ENCODE measurements at regions not wholly inside any gene's neighbourhood (a gene's known extent, or its start where the extent isn't known, plus 50 kb on each side); places are given as distances from the start of the nearest gene placed in this dataset.

DNA sequence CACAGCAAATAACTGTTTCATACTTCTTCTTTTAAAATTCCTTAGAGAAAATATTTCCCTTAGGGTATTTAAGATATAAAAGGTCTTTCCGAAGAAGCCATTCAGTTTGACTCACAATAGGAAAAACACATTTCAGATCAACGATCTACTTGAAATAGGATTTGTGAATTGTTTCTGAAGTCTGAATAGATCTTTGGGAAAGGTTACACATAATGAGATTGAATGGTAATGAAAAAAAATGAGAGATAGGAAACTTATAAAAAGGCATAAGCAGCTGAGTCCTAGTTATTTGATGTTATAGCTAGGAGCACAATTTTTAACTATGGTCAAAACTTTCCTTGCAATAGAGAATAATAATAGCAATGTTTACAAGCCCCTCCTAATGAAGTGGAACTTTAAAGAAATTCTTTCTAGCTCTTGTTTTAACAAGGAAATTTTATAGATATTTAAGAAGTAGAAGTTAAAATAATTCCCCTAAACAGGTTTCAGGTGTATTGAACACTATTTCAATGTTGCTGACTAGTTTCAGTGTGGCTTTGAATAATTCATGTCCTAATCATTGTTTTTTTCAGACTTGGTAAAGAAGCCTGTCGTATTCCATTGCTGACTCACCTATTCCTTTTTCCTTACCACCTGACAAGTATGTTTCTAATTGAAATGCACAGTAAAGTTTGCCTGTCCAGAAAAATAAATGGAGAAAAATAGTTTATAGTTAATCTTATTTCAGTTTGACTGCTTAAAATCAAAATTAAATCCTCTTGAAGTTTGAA lies 89.1 kb downstream of the PCDH18 start:
- Histone ChIP-seq H3K4me2 (ENCODE audit: low read length) (no peak overlapping the region), H3K9ac (no peak overlapping the region), H3K79me2 (no peaks in the 10 kb centered on the region), H3K27me3 (ENCODE audit: control insufficient read depth, insufficient read depth, low read length) (no peaks in the 10 kb centered on the region), H3K9me3 (ENCODE audit: control insufficient read depth, low read length) (no peaks in the 10 kb centered on the region), H3K4me1 (no peaks in the 10 kb centered on the region), H3K27ac (no peak overlapping the region), H3K4me3 (ENCODE audit: low read depth, low read length) (no peak overlapping the region), H2AFZ (no peak overlapping the region), H3K36me3 (ENCODE audit: control insufficient read depth, insufficient read depth, low read length) (no peaks in the 10 kb centered on the region)
- TF ChIP-seq, protein P1, sequence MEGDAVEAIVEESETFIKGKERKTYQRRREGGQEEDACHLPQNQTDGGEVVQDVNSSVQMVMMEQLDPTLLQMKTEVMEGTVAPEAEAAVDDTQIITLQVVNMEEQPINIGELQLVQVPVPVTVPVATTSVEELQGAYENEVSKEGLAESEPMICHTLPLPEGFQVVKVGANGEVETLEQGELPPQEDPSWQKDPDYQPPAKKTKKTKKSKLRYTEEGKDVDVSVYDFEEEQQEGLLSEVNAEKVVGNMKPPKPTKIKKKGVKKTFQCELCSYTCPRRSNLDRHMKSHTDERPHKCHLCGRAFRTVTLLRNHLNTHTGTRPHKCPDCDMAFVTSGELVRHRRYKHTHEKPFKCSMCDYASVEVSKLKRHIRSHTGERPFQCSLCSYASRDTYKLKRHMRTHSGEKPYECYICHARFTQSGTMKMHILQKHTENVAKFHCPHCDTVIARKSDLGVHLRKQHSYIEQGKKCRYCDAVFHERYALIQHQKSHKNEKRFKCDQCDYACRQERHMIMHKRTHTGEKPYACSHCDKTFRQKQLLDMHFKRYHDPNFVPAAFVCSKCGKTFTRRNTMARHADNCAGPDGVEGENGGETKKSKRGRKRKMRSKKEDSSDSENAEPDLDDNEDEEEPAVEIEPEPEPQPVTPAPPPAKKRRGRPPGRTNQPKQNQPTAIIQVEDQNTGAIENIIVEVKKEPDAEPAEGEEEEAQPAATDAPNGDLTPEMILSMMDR (IDR thresholded peaks at IDR 0.05): no peak

DNA sequence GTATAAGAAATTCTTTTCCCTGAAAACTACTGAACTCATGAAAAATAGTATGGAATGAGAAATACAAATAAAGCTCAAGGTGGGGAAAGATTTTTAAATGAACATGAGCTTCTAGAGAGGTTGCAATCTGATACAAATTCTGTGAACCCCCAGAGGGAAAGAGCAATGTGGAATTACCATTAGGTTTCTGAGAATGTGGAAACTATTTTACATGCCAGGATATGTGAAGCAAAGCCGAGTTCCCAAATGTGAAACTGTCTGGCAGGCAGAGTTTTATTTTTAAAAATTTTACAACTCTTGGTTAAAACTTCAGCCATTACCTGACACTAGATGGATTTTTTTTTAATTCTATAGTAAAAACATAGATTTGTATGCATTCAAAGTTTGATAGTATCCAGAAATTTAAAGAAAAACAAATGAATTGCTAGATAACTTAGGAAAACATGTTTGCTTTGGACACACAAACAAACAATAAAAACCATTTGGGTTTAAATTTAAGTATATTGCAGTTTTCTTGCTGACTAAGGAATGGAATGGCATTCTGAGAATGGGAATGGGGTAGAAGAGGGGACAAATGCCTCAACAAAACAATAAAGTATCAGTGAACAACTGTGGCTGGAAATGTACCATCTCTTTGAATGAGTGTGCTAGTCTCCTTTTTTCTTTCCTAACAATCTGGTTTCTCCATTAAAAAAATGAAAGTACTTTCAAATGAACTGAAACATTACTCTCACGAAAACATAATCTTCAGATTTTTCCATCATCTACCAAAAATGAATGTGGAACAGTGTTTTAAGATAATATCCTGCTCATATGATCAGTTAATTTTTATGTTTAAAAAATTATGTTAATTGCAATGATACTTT lies 99.6 kb downstream of the PCDH18 start:
- H3K9me3 ChIP-seq (ENCODE audit: control insufficient read depth, low read length): no peaks in the 10 kb centered on the region
- no peaks in the 10 kb centered on the region for H3K79me2 ChIP-seq
- TF ChIP-seq, protein P1 (IDR thresholded peaks at IDR 0.05): no peak
- H3K4me1 ChIP-seq: no peaks in the 10 kb centered on the region
- H3K9ac ChIP-seq: no peak overlapping the region
- no peak overlapping the region for H2AFZ ChIP-seq
- no peak overlapping the region for H3K4me2 ChIP-seq (ENCODE audit: low read length)
- no peak overlapping the region for H3K4me3 ChIP-seq (ENCODE audit: low read depth, low read length)
- no peaks in the 10 kb centered on the region for H3K27me3 ChIP-seq (ENCODE audit: control insufficient read depth, insufficient read depth, low read length)
- H3K27ac ChIP-seq: no peak overlapping the region
- H3K36me3 ChIP-seq (ENCODE audit: control insufficient read depth, insufficient read depth, low read length): no peaks in the 10 kb centered on the region

DNA sequence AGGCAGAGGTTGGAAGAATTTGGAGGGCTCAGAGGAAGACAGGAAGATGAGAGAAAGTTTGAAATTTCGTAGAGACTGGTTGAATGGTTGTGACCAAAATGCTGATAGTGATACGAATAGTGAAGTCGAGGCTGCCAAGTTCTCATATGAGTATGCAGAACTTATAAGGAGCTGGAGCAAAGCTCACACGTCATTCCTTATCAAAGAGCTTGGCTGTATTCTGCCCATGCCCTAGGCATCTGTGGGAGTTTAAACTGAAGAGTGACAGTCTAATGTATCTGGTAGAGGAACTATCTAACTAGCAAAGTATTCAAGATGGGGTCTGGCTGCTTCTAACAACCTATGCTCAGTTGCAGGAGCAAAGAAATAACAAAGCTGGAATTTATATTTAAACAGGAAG lies 102.1 kb downstream of the PCDH18 start:
- H3K36me3 ChIP-seq (ENCODE audit: control insufficient read depth, insufficient read depth, low read length): no peaks in the 10 kb centered on the region
- H3K27ac ChIP-seq: no peak overlapping the region
- no peak overlapping the region for H3K4me2 ChIP-seq (ENCODE audit: low read length)
- no peaks in the 10 kb centered on the region for H3K79me2 ChIP-seq
- no peaks in the 10 kb centered on the region for H3K9me3 ChIP-seq (ENCODE audit: control insufficient read depth, low read length)
- no peaks in the 10 kb centered on the region for H3K27me3 ChIP-seq (ENCODE audit: control insufficient read depth, insufficient read depth, low read length)
- no peak overlapping the region for H3K9ac ChIP-seq
- H3K4me3 ChIP-seq (ENCODE audit: low read depth, low read length): no peak overlapping the region
- no peaks in the 10 kb centered on the region for H3K4me1 ChIP-seq
- H2AFZ ChIP-seq: no peak overlapping the region
- TF ChIP-seq, protein P1 (IDR thresholded peaks at IDR 0.05): no peak

DNA sequence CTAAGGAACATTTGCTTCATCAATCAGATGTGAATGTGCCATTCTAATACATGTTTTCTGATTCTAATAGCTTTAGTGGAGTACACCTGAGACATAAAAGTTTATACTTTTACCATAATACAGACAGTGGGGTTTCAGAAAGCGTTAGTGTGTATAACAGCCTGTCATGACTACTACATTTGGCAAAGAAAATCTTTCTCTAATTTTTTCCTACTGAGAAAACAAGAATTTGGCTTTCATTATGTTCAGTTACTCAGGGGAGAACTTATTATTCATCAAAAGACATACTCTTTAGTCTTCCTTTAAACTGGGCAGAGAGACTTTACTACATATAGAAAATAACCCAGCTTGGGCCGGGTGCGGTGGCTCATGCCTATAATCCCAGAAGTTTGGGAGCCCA lies 104.9 kb downstream of the PCDH18 start:
- Histone ChIP-seq H3K79me2 (no peaks in the 10 kb centered on the region), H2AFZ (no peak overlapping the region), H3K27me3 (ENCODE audit: control insufficient read depth, insufficient read depth, low read length) (no peaks in the 10 kb centered on the region), H3K9ac (no peak overlapping the region), H3K4me3 (ENCODE audit: low read depth, low read length) (no peak overlapping the region), H3K4me2 (ENCODE audit: low read length) (no peak overlapping the region), H3K9me3 (ENCODE audit: control insufficient read depth, low read length) (no peaks in the 10 kb centered on the region), H3K27ac (no peak overlapping the region), H3K4me1 (no peaks in the 10 kb centered on the region), H3K36me3 (ENCODE audit: control insufficient read depth, insufficient read depth, low read length) (no peaks in the 10 kb centered on the region)
- TF ChIP-seq, protein P1 (IDR thresholded peaks at IDR 0.05): no peak

Data from parathyroid adenoma (tissue), 2 donors.